ENCODE measurements at regions not wholly inside any gene's neighbourhood (a gene's known extent, or its start where the extent isn't known, plus 50 kb on each side); places are given as distances from the start of the nearest gene placed in this dataset.

DNA sequence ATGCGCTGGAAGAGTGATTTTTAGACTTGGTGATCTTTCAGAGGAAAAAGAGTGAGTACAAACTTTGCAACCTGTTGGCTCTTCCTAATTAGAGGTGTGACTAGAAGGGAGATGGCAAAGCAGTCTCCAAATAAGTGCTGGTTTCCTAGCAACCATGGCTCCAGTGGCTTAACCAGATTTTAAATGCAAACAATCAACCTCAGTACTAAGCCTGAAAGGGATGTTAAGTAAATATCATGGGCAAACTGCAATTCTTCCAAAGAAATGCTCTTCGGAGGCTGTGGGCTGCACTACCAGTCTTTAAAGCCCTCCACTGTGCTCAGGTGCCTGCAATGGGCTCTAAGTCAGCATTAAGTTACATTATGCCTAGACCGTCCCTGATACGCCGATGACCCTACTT is 678.1 kb upstream of the CCDC54 start:
- DNase-seq (no peak), ATAC-seq (ENCODE audit: insufficient read depth, low read depth) (no peak)
- no peak overlapping the region for H3K4me2 ChIP-seq (ENCODE audit: insufficient read depth, low read length)
- H4K20me1 ChIP-seq (ENCODE audit: insufficient read depth, low read length): no peaks in the 10 kb centered on the region
- no peaks in the 10 kb centered on the region for H3K27me3 ChIP-seq (ENCODE audit: insufficient read depth, low read length, poor library complexity)
- no peak for TF ChIP-seq EZH2 (IDR thresholded peaks at IDR 0.05; ENCODE audit: borderline replicate concordance, low read depth, low read length, severe bottlenecking)
- no peak for TF ChIP-seq CTCF (IDR thresholded peaks at IDR 0.05; ENCODE audit: borderline replicate concordance, extremely low read depth, low read length, poor library complexity, severe bottlenecking)
- no peaks in the 10 kb centered on the region for H3K9me3 ChIP-seq (ENCODE audit: insufficient read depth, low read length, severe bottlenecking)
- no peaks in the 10 kb centered on the region for H3K36me3 ChIP-seq (ENCODE audit: insufficient read depth, low read length)
- no peak overlapping the region for H2AFZ ChIP-seq (ENCODE audit: low read depth, low read length)
- no peak overlapping the region for H3K27ac ChIP-seq (ENCODE audit: low read length)
- H3K4me3 ChIP-seq (ENCODE audit: low read depth in 1 of 2, low read length in 2 of 2): no peak overlapping the region
- no peaks in the 10 kb centered on the region for H3K79me2 ChIP-seq (ENCODE audit: insufficient read depth, low read length)
- no peaks in the 10 kb centered on the region for H3K4me1 ChIP-seq (ENCODE audit: insufficient read depth, low read length)
- no peak overlapping the region for H3K9ac ChIP-seq (ENCODE audit: low read depth, low read length)

DNA sequence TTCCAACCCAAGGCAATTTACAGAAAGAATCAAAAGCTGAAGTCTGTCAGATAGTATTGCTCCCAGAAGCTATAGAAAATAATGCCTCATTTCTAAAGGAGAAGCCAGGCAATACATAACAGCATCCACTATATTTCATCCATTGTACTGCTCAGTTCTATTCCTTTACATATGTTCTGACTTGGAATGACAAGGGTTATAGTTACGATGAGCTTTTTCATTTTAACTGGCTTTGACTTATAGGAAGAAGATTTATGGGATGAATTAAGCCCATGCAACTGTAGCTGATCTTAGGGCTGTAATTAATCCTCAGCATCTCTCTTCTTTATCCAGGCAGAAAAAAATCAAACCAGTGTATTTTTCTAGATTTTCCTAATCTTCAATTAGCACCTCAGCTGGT is 676.3 kb upstream of the CCDC54 start:
- no peaks in the 10 kb centered on the region for H3K36me3 ChIP-seq (ENCODE audit: insufficient read depth, low read length)

DNA sequence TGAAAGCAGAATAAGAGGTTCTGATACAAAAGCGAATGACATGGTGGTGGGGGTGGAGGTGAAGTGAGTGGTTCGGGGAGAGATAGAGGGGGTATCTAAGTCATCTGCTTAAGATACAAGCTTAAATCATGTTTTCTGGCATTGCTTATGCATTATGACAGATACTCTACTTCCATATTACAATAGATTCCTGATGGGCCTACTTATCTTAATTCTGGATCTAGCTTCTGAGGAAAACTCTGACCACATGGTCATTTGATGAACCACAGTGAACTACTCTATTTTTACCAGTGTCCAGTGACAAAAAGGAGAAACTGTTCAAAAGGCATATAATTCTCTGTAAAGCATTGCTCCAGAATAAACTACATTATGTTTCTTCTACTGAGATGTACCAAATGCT is 673.7 kb upstream of the CCDC54 start:
- H3K27ac ChIP-seq (ENCODE audit: low read length): no peak overlapping the region
- no peak overlapping the region for H2AFZ ChIP-seq (ENCODE audit: low read depth, low read length)
- no peak overlapping the region for H3K4me3 ChIP-seq (ENCODE audit: low read depth in 1 of 2, low read length in 2 of 2)
- no peaks in the 10 kb centered on the region for H3K27me3 ChIP-seq (ENCODE audit: insufficient read depth, low read length, poor library complexity)
- ATAC-seq (ENCODE audit: insufficient read depth, low read depth): no peak
- no peaks in the 10 kb centered on the region for H3K79me2 ChIP-seq (ENCODE audit: insufficient read depth, low read length)
- H3K4me2 ChIP-seq (ENCODE audit: insufficient read depth, low read length): no peak overlapping the region
- DNase-seq: no peak
- H3K9ac ChIP-seq (ENCODE audit: low read depth, low read length): no peak overlapping the region
- no peaks in the 10 kb centered on the region for H3K4me1 ChIP-seq (ENCODE audit: insufficient read depth, low read length)
- no peak for TF ChIP-seq EZH2 (IDR thresholded peaks at IDR 0.05; ENCODE audit: borderline replicate concordance, low read depth, low read length, severe bottlenecking)
- no peak for TF ChIP-seq CTCF (IDR thresholded peaks at IDR 0.05; ENCODE audit: borderline replicate concordance, extremely low read depth, low read length, poor library complexity, severe bottlenecking)
- H3K36me3 ChIP-seq (ENCODE audit: insufficient read depth, low read length): no peaks in the 10 kb centered on the region
- H3K9me3 ChIP-seq (ENCODE audit: insufficient read depth, low read length, severe bottlenecking): no peaks in the 10 kb centered on the region
- no peaks in the 10 kb centered on the region for H4K20me1 ChIP-seq (ENCODE audit: insufficient read depth, low read length)

More for the DNA sequence above, 676.3 kb upstream of the CCDC54 start:
- no peak for DNase-seq
- Histone ChIP-seq H2AFZ (ENCODE audit: low read depth, low read length) (no peak overlapping the region), H3K4me3 (ENCODE audit: low read depth in 1 of 2, low read length in 2 of 2) (no peak overlapping the region), H3K9ac (ENCODE audit: low read depth, low read length) (no peak overlapping the region), H3K4me1 (ENCODE audit: insufficient read depth, low read length) (no peaks in the 10 kb centered on the region), H3K9me3 (ENCODE audit: insufficient read depth, low read length, severe bottlenecking) (no peaks in the 10 kb centered on the region), H3K27me3 (ENCODE audit: insufficient read depth, low read length, poor library complexity) (no peaks in the 10 kb centered on the region), H3K79me2 (ENCODE audit: insufficient read depth, low read length) (no peaks in the 10 kb centered on the region), H3K27ac (ENCODE audit: low read length) (no peak overlapping the region), H4K20me1 (ENCODE audit: insufficient read depth, low read length) (no peaks in the 10 kb centered on the region), H3K4me2 (ENCODE audit: insufficient read depth, low read length) (no peak overlapping the region)
- no peak for TF ChIP-seq CTCF (IDR thresholded peaks at IDR 0.05; ENCODE audit: borderline replicate concordance, extremely low read depth, low read length, poor library complexity, severe bottlenecking)
- no peak for TF ChIP-seq EZH2 (IDR thresholded peaks at IDR 0.05; ENCODE audit: borderline replicate concordance, low read depth, low read length, severe bottlenecking)
- no peak for ATAC-seq (ENCODE audit: insufficient read depth, low read depth)

DNA sequence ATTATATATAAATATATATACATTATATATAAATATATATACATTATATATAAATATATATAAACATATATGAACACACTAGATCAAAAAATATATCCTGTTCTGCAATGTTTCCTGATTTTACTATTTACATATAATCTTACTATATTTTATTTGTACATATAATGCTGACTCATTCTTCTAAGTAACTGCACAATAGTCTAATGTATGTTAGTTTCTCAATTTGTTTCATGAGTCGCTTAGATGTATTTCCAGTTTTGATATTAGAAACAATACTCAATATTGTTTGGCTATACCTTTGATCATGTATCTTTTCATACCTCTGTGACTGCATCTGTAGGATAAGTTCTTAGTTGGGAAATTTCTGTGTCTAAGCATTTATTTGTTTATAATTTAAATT is 669.9 kb upstream of the CCDC54 start:
- H3K4me1 ChIP-seq (ENCODE audit: insufficient read depth, low read length): peaks cover 13% of the 10 kb centered on the region
- H3K27ac ChIP-seq (ENCODE audit: low read length): no peak overlapping the region
- no peaks in the 10 kb centered on the region for H3K9me3 ChIP-seq (ENCODE audit: insufficient read depth, low read length, severe bottlenecking)
- DNase-seq: no peak
- no peak overlapping the region for H3K9ac ChIP-seq (ENCODE audit: low read depth, low read length)
- no peak overlapping the region for H2AFZ ChIP-seq (ENCODE audit: low read depth, low read length)
- no peak overlapping the region for H3K4me3 ChIP-seq (ENCODE audit: low read depth in 1 of 2, low read length in 2 of 2)
- TF ChIP-seq EZH2 (IDR thresholded peaks at IDR 0.05; ENCODE audit: borderline replicate concordance, low read depth, low read length, severe bottlenecking) (no peak), CTCF (IDR thresholded peaks at IDR 0.05; ENCODE audit: borderline replicate concordance, extremely low read depth, low read length, poor library complexity, severe bottlenecking) (no peak)
- H3K4me2 ChIP-seq (ENCODE audit: insufficient read depth, low read length): no peak overlapping the region
- ATAC-seq (ENCODE audit: insufficient read depth, low read depth): no peak
- no peaks in the 10 kb centered on the region for H3K36me3 ChIP-seq (ENCODE audit: insufficient read depth, low read length)
- H3K79me2 ChIP-seq (ENCODE audit: insufficient read depth, low read length): no peaks in the 10 kb centered on the region
- H4K20me1 ChIP-seq (ENCODE audit: insufficient read depth, low read length): no peaks in the 10 kb centered on the region
- H3K27me3 ChIP-seq (ENCODE audit: insufficient read depth, low read length, poor library complexity): no peaks in the 10 kb centered on the region
